BLaER1 treated with 17β-estradiol and CSF1 and Interleukin-3, amounts not matched to agents 10 nM and 100 nM (cell line): ENCODE measurements at regions not wholly inside any gene's neighbourhood (a gene's known extent, or its start where the extent isn't known, plus 50 kb on each side); places are given as distances from the start of the nearest gene placed in this dataset.
A peak's percentile ranks its signal among the peaks of the same experiment; 100 is the strongest.

ENCODE experiments used
- H3K27ac ChIP-seq, 11 experiments: shearing (Covaris generic); formaldehyde crosslinking; 2 replicates each; pipeline ENCODE4 v1.8.1; 2022
- H3K27me3 ChIP-seq, 11 experiments: shearing (Covaris generic); formaldehyde crosslinking; 2 replicates each; pipeline ENCODE4 v1.8.1; 2022
- H3K36me3 ChIP-seq, 11 experiments: shearing (Covaris generic); formaldehyde crosslinking; 2 replicates each; pipeline ENCODE4 v1.8.1; 2022
- H3K4me1 ChIP-seq, 10 experiments: shearing (Covaris generic); formaldehyde crosslinking; 2 replicates each; pipeline ENCODE4 v1.8.1; 2022
- H3K4me2 ChIP-seq, 11 experiments: shearing (Covaris generic); formaldehyde crosslinking; 2 replicates each; pipeline ENCODE4 v1.8.1; 2022
- H3K4me3 ChIP-seq, 10 experiments: shearing (Covaris generic); formaldehyde crosslinking; 2 replicates each; pipeline ENCODE4 v1.8.1; 2022
- H3K9ac ChIP-seq, 11 experiments: shearing (Covaris generic); formaldehyde crosslinking; 2 replicates each; pipeline ENCODE4 v1.8.1; 2022
- H3K9me3 ChIP-seq, 11 experiments: shearing (Covaris generic); formaldehyde crosslinking; replicated peaks in 1 of 11; 2 replicates each; pipeline ENCODE4 v1.8.1; 2022
- H4K20me1 ChIP-seq, 11 experiments: shearing (Covaris generic); formaldehyde crosslinking; 2 replicates each; pipeline ENCODE4 v1.8.1; 2022
- Cebpa-rat ChIP-seq, 11 experiments: shearing (Covaris generic); IDR thresholded peaks; 2 replicates each; pipeline ENCODE4 v1.8.1; 2022

DNA sequence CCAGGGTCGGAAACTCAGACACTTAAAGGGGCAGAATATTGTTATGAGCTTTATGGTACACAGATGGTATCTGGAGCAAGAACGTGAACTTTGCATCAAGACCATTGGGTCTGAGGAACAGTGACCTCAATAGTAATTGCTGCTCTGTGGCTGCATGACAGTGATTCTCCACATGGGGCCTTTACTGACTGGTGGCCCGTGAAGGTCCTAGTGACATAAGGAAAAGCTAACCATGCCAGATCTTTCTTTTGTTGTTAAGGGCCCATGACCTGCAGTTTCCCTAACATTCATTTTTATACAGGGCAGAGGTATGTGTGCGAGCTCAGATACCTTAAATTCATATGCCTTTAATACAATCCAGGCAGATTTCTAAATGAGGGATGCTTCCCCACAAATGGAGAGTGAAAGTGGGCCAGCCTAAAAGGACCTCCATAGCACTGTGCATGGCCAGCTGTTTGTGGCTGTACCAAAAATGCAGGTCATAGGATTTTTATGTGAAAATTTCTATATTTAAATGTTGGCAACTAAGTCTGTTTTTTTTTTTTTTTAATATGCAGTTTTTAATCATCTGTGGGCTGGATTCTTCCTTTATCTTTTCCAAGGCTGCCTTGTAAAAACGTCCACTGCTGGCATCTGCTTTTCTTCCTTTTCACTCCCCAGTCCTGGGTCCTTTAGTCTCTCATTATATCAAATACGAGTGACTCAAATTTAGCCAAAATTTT lies 188.0 kb upstream of the IL12A start:
- H3K4me3 ChIP-seq, result no peak overlapping the region
- TF ChIP-seq Cebpa-rat (IDR thresholded peaks at IDR 0.05), result no peak
- H3K36me3 ChIP-seq, result no peaks in the 10 kb centered on the region
- peaks cover 0 to 6% (median 0%) of the 10 kb centered on the region in 11 experiments; a peak in 1 of 22 replicates for H4K20me1 ChIP-seq
- H3K9me3 ChIP-seq, result no peaks in the 10 kb centered on the region
- H3K4me2 ChIP-seq, result no peak overlapping the region
- H3K27ac ChIP-seq, result no peak overlapping the region
- H3K4me1 ChIP-seq, result peaks cover 0 to 7% (median 0%) of the 10 kb centered on the region in 10 experiments; a peak in 3 of 20 replicates
- H3K27me3 ChIP-seq, result no peaks in the 10 kb centered on the region
- H3K9ac ChIP-seq, result no peak overlapping the region

DNA sequence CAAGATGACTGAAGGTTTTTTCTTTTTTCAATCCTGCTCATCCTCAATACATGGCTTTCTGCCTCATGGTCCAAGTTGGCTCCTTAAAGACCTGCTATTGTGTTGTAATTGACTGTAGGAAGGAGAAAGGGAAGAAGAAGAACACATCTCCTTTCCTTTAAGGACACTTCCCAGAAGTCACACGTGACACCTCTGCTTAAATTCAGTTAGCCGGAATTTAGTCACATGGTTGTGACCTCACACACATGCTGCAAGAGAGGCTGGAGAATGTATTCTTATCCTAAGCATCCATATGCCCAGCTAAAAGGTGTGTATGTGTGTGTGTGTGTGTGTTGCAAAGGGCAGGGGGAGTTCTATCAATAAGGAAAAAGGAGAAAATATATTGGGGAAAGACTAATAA lies 185.8 kb upstream of the IL12A start:
- no peak for TF ChIP-seq Cebpa-rat (IDR thresholded peaks at IDR 0.05)
- Histone ChIP-seq H3K9ac (no peak overlapping the region), H3K4me2 (no peak overlapping the region), H3K36me3 (no peaks in the 10 kb centered on the region), H3K27me3 (no peaks in the 10 kb centered on the region), H3K9me3 (no peaks in the 10 kb centered on the region), H3K4me1 (peaks cover 0 to 2% (median 0%) of the 10 kb centered on the region in 10 experiments; a peak in 2 of 20 replicates), H4K20me1 (peaks cover 0 to 7% (median 0%) of the 10 kb centered on the region in 11 experiments; a peak in 1 of 22 replicates), H3K27ac (no peak overlapping the region), H3K4me3 (no peak overlapping the region)

DNA sequence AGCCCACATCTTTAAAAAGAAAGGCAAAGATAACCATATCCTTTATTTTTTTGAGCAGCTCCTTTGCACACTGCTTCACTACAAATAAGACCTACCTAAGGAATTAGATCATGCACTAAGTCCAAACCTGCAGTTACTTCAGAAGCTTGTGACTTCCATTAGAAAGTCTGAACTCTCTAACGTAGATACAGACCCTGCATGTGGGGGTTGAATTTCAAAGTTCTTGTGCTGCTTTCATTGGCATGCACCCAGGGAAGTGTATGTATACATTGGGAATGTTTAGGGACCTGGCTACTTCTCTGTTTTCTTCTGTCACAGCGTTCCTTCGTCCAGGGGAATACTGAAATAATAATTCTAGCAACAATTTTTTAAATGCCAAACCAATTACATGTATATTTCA lies 185.2 kb upstream of the IL12A start:
- H3K36me3 ChIP-seq, result no peaks in the 10 kb centered on the region
- no peak overlapping the region for H3K4me3 ChIP-seq
- no peak for TF ChIP-seq Cebpa-rat (IDR thresholded peaks at IDR 0.05)
- no peaks in the 10 kb centered on the region for H3K27me3 ChIP-seq
- H3K9me3 ChIP-seq, result no peaks in the 10 kb centered on the region
- no peak overlapping the region for H3K27ac ChIP-seq
- H3K4me1 ChIP-seq, result no peaks in the 10 kb centered on the region
- no peak overlapping the region for H3K9ac ChIP-seq
- H3K4me2 ChIP-seq, result no peak overlapping the region
- H4K20me1 ChIP-seq, result peaks cover 0 to 7% (median 0%) of the 10 kb centered on the region in 11 experiments; a peak in 1 of 22 replicates

DNA sequence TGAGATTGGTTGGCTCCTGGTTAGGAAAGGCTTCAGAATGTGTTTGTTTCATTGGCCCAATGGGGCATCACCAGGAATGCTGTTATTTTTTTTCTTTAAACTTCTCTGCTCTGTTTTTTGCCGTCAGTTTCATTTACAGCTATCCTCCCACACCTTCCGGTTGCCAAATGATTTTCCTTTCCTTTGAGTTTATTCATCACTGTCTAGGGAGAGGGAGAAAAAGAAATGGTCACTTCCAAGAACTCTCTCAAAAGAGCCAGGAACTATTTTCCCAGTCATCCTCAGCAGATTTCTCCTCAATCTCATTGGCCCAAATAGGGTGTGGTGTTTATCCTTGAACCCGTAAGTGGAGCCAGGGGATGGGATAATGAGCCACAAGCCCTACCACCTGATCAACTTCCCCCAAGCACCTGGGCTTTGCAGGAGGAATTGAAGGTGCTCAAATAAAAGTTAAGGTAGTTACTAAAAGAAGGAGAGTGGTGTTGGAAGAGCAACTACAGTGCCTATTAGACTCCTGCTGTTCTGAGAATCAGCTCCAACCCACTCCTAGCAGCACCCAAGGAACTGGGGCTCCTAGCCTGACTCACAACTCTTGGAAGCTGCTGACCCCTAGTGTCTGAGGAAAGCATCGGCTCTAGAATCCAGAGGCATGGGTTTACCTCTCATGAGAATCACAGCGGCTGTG lies 183.8 kb upstream of the IL12A start:
- no peak overlapping the region for H3K4me3 ChIP-seq
- no peaks in the 10 kb centered on the region for H3K36me3 ChIP-seq
- no peak overlapping the region for H3K27ac ChIP-seq
- no peaks in the 10 kb centered on the region for H3K4me1 ChIP-seq
- H3K27me3 ChIP-seq, result no peaks in the 10 kb centered on the region
- TF ChIP-seq Cebpa-rat (IDR thresholded peaks at IDR 0.05), result no peak
- no peak overlapping the region for H3K9ac ChIP-seq
- peaks cover 0 to 7% (median 0%) of the 10 kb centered on the region in 11 experiments; a peak in 1 of 22 replicates for H4K20me1 ChIP-seq
- no peaks in the 10 kb centered on the region for H3K9me3 ChIP-seq
- H3K4me2 ChIP-seq, result no peak overlapping the region

DNA sequence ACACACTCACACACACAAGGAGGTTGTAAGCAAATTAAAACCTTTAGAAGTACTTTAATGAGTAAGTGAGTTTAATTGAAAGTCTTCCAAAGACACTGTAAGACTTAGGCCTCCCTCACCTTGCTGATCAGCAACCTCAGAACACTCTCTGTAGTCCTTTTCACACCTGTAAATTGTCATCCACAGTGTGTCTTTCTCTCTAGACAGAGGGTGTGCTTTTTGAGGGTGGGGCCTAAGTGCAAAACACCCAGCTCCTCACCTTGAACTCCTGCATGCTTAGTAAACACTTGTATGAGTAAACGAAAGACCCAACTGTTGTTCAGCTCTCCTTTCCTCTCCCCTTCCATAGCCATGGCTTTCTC lies 183.2 kb upstream of the IL12A start:
- H3K27ac ChIP-seq, result no peak overlapping the region
- no peaks in the 10 kb centered on the region for H3K4me1 ChIP-seq
- no peak overlapping the region for H3K4me2 ChIP-seq
- H3K9me3 ChIP-seq, result no peaks in the 10 kb centered on the region
- TF ChIP-seq Cebpa-rat (IDR thresholded peaks at IDR 0.05), result no peak
- H3K9ac ChIP-seq, result no peak overlapping the region
- H3K27me3 ChIP-seq, result no peaks in the 10 kb centered on the region
- H4K20me1 ChIP-seq, result peaks cover 0 to 7% (median 0%) of the 10 kb centered on the region in 11 experiments; a peak in 1 of 22 replicates
- H3K4me3 ChIP-seq, result no peak overlapping the region
- H3K36me3 ChIP-seq, result no peaks in the 10 kb centered on the region

DNA sequence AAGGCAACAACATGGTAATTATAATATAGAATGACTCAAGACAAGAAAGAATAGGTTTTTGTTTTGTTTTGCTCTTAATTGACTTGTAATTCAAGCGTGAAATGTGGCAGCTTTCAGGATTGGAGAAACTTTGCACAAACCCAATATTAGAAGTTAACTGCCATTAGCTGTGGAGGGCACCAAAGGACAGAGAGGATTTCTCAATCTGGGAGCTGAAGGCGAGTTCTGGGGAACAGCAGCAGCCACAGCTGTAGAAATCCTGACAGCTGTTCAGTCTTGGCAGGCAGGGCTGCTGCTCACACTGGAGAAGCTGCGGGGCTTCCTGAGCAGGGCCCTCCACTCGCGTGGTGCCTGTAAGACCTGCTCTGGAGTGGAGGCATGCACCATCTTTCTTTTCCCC lies 182.2 kb upstream of the IL12A start:
- Histone ChIP-seq H3K27me3 (no peaks in the 10 kb centered on the region), H3K9me3 (no peaks in the 10 kb centered on the region), H4K20me1 (peaks cover 0 to 7% (median 0%) of the 10 kb centered on the region in 11 experiments; a peak in 1 of 22 replicates), H3K27ac (no peak overlapping the region), H3K36me3 (no peaks in the 10 kb centered on the region), H3K4me1 (no peaks in the 10 kb centered on the region), H3K4me3 (no peak overlapping the region), H3K9ac (no peak overlapping the region; a peak in 1 of 22 replicates), H3K4me2 (no peak overlapping the region)
- no peak for TF ChIP-seq Cebpa-rat (IDR thresholded peaks at IDR 0.05)

DNA sequence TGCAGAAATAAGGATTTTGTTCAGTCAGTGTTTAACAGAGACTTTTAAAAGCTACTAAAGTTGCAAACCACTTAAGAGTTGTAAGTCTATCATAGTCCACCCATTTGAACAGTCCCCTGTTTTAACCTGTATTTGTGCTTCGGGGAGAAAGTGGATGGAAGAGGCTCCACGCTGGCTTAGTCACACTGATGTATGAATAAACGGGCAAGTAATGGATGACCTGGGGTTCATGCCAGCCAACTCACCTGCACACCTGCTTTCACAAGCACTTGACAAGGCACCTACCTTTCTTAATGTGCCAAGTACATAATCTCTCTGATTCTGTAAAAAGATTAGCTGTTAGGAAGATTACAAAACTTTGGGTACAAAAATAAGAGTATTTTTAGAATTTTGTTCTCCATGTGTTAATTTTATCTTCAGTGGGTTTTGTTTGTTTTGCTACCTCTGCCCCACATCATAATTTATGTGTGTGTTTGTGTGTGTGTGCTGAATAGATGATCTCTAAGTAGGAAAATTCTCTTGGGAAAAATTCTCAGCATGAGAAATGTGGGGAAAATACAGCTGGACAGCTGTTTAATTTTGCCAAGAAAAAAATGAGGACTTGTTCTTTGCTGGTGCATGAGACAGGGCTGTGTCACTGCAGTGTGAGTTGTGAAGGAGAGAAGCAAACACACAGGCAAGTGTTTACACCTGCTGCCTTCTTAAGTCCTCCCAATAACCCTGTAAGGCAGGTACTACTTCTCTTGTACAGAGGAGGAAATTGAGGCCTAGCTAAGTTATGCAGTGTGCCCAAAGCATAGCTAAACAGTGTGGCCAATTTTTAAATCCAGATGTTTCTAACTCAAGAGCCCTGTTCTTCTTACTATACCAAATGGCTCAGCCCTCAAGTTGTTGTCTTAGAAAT lies 181.2 kb upstream of the IL12A start:
- Histone ChIP-seq H3K27ac (no peak overlapping the region), H3K9ac (no peak overlapping the region), H3K36me3 (no peaks in the 10 kb centered on the region), H4K20me1 (peaks cover 0 to 7% (median 0%) of the 10 kb centered on the region in 11 experiments; a peak in 1 of 22 replicates), H3K27me3 (no peaks in the 10 kb centered on the region), H3K4me3 (no peak overlapping the region), H3K9me3 (no peaks in the 10 kb centered on the region), H3K4me1 (no peaks in the 10 kb centered on the region), H3K4me2 (no peak overlapping the region)
- TF ChIP-seq Cebpa-rat (IDR thresholded peaks at IDR 0.05), result no peak

DNA sequence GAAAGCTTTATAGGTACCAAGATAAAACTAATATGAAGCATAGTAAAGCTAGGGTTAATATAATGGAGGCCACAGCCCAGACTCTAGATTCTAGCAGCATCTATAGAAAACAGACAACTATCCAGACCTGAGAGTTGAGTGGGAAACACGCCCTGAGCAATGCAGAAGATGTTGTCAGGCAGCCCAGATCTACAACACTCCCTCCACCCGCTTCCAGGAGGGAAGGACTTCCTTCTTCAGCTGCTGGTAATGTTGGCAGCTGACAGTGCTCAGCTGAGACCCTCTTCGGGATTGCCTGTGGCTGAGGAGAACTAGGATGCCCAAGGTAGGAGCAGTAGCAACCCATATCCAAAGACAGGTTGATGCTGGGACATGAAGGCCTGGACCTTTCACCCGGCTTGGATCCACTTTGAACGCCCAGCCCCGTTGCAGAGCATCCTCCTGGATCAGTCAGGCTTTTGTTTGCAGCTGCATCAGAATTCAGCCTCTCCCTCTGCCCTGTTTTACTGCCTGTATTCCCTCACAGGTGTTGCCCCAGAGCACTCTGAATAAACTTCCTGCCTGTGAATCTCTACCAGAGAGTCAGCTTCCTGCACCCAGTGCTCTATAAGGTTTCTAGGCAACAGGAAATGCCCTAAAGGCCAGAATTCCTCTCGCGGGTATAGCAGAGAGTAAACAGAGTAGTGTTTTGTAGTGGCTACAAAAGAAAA lies 174.7 kb upstream of the IL12A start:
- Histone ChIP-seq H3K36me3 (no peaks in the 10 kb centered on the region), H4K20me1 (no peaks in the 10 kb centered on the region), H3K27ac (no peak overlapping the region), H3K4me2 (peak overlapping the region in 9 of 11 experiments; percentile 2 to 53 (median 34); a peak in 14 of 22 replicates), H3K9ac (no peak overlapping the region), H3K4me3 (no peak overlapping the region), H3K27me3 (no peaks in the 10 kb centered on the region), H3K9me3 (no peaks in the 10 kb centered on the region), H3K4me1 (peaks cover 0 to 11% (median 8%) of the 10 kb centered on the region in 10 experiments; a peak in 17 of 20 replicates)
- no peak for TF ChIP-seq Cebpa-rat (IDR thresholded peaks at IDR 0.05)
